HG03442 (cell line): ENCODE measurements at regions not wholly inside any gene's neighbourhood (a gene's known extent, or its start where the extent isn't known, plus 50 kb on each side); places are given as distances from the start of the nearest gene placed in this dataset.
"Not testable (repeated sequence)": the region's sequence is repeated elsewhere in the genome, so short reads cannot be mapped to it uniquely, and the experiment has no call there.

Experiments used
- ATAC-seq: cut with Tn5 transposase; IDR thresholded peaks from one replicate; pipeline ENCODE4 v1.9.1; 2021; ENCODE audit warnings: mild to moderate bottlenecking, moderate library complexity; ENCODE audit not compliant: unreplicated experiment

DNA sequence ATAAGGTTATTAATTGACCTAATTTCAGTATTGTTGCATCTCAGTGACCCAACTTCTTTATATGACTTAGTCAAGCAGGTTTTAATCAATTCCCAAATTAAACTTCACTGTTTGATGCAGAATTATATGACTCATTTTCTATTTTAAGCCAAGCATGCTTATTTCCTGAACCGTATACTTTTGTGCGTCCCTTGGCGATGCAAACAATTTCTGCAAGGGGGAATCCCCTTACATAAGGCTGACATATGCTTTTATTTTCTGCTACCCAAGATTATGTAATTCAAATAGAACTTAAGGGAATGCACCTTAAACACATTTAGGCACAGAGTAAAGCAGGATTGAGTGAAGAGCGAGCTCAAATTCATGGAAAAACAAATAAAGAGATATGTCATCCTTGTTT lies 303.9 kb downstream of the PDCD6IP start:
- no peak for ATAC-seq

GRCh38 chr3:34106379-34106778 lies 307.9 kb downstream of the PDCD6IP start:
- no peak for ATAC-seq

DNA sequence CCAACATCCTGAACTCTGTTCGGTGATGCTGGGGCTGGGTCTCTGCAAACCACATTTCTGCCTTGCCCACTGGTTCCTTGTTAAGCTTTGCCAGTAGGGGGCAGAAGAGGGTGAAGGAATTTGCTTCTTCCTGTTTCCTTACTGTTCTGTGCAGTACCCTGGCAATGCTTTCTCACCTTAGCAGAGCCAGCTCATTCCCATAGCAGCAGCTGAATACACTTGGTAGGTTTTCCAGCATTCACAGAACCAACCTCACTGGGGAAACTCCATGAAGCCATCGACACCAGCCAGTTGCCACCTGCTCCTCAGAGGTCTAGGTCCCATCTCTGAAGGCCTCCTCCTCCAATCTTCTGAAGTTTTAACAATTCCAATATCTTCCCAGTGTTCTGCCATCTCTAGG lies 308.4 kb downstream of the PDCD6IP start:
- ATAC-seq, result peak; percentile 26

- peak; percentile 47 for ATAC-seq
Observed at GRCh38 chr3:34107669-34108068, 309.2 kb downstream of the PDCD6IP start.

DNA sequence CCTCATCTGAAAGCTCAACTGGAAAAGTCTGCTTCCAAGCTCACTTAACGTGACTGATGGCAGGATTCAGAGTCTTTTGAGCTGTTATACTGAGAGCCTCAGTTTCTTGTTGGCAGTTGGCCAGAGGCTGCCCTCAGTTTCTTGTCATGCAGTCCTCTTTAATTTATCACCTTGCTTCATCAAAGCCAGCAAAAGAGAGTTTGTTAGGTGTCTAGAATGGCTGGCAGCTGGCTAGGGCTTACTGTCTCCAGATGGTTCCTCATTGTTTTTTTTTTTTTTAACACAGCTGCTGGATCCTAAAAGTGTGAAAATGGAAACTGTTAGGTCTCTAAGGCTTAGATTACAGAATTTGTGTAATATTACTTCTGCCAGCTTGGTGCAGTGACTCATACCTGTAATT lies 310.6 kb downstream of the PDCD6IP start:
- no peak for ATAC-seq

GRCh38 chr3:34109846-34110245 lies 311.4 kb downstream of the PDCD6IP start:
- peak; percentile 46 for ATAC-seq

- ATAC-seq, result no peak
Observed at GRCh38 chr3:34111361-34111760, 312.9 kb downstream of the PDCD6IP start.

DNA sequence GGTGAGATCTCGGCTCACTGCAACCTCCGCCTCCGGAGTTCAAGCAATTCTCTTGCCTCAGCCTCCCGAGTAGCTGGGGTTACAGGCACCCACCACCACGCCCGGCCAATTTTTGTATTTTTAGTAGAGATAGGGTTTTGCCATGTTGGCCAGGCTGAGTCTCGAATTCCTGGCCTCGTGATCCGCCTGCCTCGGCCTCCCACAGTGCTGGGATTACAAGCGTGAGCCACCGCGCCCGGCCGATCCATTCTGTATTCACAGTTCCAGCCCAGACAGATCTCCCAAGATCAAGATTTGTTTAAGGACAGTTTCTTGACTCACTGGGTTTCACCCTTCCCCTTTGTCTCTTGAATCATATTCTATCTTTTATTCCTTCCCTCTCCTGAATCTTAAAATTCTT lies 313.8 kb downstream of the PDCD6IP start:
- ATAC-seq, result not testable (repeated sequence)

- no peak for ATAC-seq
Observed at GRCh38 chr3:34131091-34131490, 332.7 kb downstream of the PDCD6IP start.

DNA sequence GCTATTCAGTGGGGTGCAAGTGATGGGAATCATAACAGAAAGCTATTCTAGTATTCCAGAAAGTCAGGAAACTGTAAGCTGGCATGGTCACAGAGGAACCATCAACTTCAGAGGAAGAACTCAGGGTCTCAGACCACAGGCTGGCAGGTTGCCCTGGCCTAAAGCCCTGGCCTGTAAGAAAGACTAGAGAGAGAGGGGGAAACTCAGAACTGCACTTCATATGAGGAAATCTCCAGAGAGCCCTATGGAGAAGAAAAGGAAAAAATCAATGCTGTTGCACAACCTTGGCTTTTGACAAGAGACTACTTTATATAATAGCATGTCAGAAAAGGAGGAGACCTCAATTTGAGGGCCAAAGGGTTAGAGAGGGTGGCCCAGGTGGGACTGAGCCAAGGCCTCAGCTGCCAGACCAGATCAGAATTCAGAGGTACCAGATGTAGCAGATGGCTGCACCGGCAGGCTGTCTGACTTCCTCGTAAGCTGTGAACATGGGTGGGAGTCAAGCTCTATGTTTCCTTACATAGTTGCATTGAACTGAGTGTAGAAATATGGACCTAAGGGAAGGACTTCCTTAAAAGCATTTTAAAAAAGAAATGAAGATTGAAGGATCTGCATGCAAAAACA lies 333.8 kb downstream of the PDCD6IP start:
- ATAC-seq, result no peak

DNA sequence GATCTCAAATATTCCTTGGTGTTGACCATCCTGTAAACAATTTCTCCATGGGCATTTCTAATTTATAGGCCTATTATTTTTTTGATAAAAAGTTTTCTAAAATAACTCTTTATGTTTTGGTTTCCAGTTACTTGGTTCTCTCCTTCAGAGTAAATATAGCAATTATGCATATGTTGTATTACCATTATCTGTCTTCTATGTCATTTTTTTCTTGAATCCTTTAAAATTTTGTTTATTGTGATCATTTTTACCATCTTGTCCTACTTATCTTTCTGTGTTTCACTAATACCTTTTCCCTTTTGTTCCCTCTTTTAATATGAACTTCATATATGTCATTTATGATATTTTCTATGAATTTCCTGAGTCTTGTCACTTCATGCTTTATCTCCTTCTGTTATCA lies 341.1 kb downstream of the PDCD6IP start:
- ATAC-seq, result no peak

DNA sequence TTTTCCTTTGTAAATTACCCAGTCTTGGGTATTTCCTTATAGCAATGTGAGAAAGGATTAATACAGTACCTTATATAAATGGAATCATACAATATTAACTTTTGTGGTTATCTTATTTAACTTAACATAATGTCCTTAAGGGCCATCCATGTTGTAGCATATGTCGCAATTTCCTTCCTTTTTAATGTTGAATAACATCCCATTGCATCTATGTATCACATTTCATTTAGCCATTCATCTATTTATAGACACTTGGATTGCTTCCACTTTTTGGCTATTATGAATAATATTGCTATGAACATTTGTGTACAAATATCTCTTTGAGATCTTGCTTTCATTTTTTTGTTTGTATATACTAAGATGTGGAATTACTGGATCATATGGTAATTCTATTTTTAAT lies 342.2 kb downstream of the PDCD6IP start:
- no peak for ATAC-seq

DNA sequence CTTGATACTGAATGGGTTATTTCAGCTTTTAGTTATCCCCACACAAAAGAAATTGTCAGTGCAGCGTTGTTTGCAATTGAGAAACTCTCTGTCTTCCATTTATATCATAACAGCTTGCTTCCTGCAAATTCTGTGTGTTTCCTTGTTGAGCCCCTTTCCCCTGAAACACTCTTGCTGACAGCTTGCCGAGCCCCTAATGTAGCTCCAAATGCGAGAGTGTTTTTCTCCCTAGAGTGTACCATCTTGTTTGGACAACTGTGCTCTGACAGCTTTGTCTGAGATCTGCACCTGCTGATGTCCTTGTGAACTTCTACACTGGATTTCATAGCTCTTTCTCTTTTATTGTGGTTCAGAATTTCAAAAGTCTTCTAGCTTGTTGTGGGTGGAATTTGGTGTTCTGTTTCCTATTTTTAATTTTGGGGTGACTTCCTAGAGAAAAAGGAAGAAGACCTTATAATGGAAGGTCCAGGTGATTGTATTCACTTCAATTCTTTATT lies 343.5 kb downstream of the PDCD6IP start:
- ATAC-seq, result no peak

GRCh38 chr3:34145796-34146195 lies 347.4 kb downstream of the PDCD6IP start:
- ATAC-seq, result no peak

DNA sequence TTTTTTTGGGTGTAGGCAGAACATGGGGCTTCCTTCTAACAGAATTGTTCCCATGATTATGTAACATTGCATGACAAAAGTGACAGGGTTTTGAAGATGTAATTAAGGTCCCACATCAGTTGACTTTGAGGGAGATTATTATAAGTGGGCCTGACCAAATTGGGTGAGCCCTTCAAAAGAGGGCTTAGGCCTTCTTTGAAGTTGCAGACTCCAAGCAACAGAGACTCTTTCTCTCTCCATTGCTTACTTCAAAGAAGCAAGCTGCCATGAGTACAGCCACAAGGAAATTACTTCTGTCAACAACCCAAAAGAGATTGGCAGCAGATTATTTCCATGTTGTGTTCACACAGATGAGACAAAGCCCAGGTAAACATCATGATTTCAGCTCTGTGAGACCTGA lies 348.2 kb downstream of the PDCD6IP start:
- no peak for ATAC-seq

- no peak for ATAC-seq
Observed at GRCh38 chr3:34150992-34151391, 352.6 kb downstream of the PDCD6IP start.

- ATAC-seq, result no peak
Observed at GRCh38 chr3:34152656-34153055, 354.2 kb downstream of the PDCD6IP start.

GRCh38 chr3:34155108-34155507 lies 356.7 kb downstream of the PDCD6IP start:
- no peak for ATAC-seq

DNA sequence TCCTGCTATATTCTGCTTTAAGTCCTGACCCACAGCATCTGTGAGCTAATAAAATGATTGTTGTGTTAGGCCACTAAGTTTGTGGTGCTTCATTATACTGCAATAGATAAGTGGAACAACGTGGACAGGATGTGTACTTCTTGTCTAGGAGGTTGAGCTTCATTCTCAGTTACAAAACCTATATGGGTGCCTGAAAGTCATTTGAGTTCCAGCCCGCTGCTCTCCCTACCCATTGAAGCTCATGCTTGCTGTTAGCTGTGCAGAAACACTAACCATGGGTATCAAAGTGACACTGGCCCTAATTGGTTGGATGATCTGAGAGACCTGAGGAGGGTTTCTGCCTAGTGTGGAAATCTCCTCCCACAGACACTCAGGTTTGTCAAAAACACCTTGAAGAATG lies 357.2 kb downstream of the PDCD6IP start:
- ATAC-seq, result peak; percentile 48

DNA sequence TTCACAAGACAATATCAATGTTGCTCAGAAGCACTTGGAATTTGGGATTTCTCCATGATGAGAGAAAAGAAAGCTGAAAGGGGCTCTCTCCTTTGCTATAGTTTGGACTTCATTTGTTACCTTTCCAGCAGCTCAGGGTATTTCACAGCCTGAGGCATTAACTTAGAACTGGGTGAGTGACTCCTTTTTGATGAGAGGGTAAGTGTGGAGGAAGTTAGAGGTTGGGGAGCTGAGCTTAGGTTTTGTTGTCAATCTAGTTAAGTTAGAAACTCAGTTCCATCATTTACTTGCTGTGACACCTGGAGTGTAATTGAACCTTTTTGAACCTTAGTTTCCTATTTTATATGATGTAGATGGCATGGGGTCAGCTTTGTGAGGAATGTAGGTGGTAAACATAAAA lies 359.1 kb downstream of the PDCD6IP start:
- no peak for ATAC-seq

GRCh38 chr3:34159613-34160420 lies 361.4 kb downstream of the PDCD6IP start:
- no peak for ATAC-seq

- ATAC-seq, result not testable (repeated sequence)
Observed at GRCh38 chr3:34169636-34170035, 371.2 kb downstream of the PDCD6IP start.
